GM21619 (cell line): ENCODE measurements at regions not wholly inside any gene's neighbourhood (a gene's known extent, or its start where the extent isn't known, plus 50 kb on each side); places are given as distances from the start of the nearest gene placed in this dataset.

Experiments used
- ATAC-seq: cut with Tn5 transposase; IDR thresholded peaks from one replicate; pipeline ENCODE4 v1.9.1; 2021; ENCODE audit not compliant: unreplicated experiment

DNA sequence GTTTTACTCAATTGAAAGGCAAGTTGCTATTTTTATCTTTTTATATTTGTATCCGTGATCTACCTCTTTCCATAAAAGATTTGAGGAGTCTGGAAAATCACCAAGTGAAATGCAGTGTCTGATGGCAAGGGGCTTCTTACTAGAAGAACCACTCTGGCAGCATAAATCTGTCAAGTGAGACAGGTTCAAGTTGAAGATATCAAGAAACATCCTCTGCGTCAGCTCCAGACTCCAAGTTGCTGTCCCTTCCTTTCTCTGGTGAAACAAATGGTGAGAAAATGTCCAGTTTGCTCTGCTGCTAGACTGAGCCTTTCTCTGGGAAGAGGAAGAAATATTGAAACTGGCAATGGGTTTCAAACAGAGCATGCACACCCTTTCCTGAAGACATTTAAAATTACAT, 411.2 kb downstream of the PLPP3 start:
- no peak for ATAC-seq

DNA sequence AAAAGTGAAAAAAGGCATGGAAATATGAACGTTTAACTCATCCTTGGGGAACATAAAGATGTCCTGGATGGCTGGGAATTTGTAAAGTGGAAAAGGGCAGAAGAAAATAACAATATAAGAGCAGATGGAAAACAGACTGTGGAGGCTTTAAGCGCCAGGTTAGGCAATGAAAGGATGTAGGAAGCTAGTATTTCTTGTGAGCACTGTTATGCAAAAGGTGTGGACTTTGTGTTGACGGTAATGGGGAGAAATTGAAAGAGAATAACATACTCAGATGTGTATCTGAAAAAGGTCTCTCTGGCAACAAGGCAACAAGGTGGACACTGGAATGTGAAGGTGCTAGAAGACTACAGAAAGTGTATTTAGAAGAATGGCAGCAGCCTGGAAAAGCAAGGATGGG, 411.8 kb downstream of the PLPP3 start:
- no peak for ATAC-seq

DNA sequence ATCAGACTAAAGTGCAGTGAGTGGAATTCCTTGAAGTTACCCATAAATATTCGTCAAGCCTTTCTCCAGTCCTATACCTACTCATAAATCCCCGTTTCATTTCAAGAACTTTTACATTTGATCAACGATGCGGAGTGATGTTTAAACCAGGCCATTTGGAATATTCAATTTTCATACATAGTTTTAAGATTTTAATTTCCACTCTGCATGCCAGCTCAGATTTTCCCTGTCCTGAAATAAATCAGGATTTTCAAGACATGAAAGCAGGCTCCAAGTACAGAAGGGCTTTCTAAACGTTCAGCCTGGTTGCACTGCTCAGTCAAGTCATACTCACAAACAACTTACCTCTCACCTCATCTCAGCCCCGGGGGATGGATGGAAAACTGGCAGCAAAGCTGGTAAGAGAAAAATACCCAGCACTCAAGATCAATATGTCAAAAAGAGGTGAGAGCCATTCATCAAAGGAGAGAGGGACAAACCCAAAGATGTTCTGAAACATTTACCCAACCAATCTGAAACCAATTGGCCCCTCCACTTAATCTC, 418.5 kb downstream of the PLPP3 start:
- ATAC-seq = no peak

DNA sequence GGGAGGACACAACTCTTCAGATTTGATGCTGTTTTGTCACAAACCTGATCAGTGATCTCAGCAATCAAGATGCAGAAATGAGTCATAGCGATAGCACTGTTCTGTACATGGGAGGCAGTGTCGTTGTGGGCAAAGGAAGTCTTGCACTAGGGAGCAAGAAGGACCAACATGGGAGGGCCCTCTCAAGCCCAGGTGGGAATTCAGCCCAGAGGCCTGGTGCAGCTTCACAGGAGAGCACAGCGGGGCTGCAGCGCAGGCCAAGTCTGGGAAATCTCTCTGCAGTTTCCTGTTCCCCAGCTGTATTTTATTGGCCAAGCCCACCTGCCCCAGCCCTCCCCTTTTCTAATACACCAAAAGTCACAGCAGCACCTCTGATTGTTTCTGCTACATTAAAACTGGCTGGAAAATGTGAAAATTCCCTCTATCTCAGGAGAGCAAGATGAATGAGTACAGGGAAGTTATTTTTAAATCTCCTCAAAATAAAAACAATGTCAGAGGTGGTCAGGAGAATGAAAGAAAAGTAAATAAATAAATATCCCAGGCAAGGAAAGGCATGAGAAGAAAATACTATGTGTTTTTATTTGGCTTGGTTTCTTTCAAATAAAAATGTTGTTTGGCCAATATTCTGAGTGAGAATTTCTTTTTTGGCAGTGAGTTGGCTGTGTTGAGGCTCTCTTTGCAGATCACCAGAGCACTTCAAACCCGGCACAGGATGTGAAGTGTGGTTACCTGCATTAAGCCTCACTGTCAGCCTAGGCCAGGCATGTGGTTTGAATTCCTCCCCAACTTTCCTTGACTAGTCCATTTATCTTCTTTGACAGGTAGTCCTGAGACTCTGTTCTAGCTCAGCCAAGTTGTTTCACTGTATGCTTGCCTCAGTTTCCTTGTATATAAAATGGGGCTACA, 422.1 kb downstream of the PLPP3 start:
- ATAC-seq = no peak

DNA sequence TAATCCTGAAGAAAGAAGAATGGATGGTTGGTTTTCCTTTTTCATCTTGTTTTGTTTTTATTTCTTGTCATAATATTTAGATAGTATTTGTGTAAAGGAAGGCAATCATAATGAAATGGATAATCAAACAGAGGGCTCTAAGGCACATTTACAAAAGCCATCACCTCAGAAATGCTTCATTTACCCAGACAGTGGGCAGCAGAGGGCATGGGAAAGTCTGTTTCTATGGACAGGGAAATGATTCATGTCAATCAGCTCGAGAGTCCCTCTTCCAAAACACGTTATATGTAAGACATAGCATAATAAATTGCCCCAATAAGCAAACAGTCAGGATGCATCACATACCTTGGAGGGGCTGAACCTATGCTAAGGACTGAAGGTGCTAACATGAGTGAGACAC, 426.1 kb downstream of the PLPP3 start:
- ATAC-seq = no peak

DNA sequence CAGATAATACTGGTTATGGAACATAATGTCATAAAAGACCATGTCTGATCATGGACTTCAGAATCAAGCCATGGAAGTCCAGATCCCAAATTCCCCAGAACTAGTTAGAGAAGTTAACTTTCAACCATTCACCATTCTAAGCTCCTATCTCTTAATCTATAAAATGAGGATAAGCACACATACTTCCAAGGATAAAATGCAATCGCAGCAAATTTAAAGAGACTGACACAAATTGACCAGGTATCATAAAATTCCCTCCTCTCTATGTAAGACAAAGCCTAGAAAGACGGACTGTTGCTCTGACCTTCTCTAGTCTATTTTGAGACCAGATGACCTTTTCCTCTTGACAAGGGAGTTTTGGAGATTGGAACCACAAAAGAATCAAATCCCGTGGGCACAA, 426.7 kb downstream of the PLPP3 start:
- no peak for ATAC-seq

DNA sequence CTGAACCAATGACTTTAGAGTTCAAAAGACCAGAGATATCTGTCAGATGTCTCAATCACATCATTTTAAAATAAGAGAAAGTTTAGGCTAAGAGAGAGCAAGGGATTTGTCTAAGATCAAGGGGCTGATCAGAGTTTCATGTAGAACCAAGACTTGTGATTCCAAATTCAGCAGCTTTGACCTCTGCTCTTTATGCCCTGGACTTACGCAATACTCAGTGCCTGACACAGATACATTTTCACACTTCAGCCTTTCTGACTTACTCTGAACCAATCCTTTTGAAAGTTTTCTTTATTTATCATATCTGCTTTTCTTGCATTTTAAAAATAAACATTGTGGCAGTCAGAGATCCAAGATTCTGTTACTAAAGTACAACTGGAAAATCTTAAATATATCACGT, 428.0 kb downstream of the PLPP3 start:
- no peak for ATAC-seq

DNA sequence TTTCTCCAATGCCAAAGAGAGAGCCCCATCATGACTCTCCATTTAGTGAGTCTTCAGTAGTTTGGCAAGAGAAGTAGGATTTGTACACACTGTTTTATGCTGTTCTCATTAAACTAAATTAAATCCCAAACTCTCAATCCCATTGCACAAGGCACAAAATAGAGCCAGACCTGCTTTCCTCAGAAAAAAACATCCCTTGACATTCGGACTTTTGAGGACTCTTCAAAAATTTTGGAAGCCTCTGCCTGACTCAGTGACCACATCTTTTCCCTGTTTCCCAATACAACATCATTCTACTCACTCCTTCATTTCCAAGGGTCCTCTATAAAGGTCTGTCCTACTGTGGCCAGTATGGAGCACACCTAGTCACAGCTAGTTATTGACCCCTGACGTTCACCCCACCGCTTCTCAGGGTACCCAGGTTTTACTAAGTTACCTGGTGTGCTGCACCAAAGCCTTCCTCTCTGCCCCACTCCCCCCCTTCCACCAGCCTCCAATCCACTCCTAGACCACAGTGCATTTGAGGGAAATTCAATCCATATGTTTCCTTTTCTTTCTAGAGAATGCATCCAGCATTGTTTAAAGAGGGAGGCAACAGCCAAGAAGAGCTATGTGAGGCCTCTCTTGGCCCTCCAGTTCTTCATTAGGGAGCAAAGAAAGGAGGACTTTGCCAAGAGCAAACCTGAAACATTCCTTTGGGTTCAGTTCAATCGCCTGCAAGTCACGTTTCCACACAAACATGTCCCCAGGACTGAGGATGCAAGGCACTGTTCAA, 428.7 kb downstream of the PLPP3 start:
- no peak for ATAC-seq

DNA sequence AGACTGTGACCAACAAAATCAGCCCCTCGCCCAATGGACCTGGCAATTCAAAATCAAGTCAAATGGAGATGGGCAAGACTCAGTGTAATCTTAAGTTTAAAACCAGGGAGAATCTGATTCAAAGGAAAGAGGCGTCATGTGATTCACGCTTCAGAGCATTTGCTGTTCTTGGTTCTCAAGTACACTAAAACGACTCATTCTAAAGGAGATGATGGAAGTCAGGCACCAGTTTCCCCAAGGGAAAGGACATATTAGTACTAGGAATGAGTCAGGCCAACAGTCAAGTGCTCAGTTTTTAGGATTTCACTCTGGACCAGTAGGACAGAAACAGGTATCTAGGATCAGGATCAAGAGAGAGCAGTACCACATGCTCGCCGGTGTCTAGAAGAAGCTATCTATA, 429.6 kb downstream of the PLPP3 start:
- no peak for ATAC-seq

DNA sequence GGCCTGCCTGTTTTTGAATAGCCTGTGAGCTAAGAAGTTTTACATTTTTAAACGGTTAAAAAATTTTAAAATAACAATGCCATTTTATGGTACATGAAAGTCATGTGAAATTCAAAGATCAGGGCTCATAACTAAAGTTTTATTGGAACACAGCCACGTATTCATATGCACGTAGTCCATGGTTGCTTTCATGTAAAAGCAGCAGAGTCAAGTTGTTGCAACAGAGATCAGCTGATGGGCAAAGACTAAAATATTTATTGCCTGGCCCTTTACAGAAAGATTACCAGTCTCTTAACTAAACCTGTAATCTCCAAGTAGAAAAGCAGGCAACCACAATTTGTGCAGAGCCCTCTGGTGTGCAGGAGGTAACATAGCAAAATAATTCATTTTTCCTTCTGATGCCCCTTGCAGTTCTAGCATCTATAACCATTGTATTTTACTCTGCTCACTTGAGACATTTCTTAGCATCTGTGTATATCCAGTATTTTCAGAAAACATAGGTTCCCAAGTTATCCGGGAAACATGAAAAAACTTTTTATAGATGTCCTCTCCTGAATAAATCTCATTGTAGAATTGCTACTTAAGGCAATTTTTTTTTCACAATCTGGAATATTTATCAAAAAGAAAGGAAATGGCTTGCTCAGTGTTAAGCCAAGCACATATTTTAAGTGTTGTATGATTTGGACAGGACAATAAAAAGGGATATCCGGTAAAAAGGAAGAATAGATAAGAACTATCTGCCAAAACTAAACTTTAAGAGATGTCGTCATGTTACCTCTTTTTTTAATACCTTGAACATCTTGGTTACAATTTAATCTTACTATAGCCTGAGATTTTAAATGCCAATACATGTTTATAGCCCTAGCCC, 430.8 kb downstream of the PLPP3 start:
- no peak for ATAC-seq

DNA sequence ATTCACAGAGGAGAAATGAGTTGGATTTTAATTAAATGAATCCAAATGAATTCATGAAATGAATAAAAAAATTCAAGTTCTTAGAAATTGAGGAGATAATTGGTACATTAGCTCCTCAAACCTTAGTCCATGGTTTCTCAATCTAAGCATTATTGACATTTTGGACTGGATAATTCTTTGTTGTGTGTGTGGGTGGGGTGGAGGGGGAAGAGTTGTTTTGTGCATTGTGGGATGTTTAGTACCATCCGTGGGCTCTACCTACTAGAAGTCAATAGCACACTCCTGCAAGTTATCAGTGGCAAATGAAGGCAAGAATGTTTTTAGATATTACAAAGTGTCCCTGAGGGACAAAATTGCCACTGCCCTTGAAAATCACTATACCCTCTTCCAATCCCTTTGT, 431.9 kb downstream of the PLPP3 start:
- ATAC-seq = no peak

DNA sequence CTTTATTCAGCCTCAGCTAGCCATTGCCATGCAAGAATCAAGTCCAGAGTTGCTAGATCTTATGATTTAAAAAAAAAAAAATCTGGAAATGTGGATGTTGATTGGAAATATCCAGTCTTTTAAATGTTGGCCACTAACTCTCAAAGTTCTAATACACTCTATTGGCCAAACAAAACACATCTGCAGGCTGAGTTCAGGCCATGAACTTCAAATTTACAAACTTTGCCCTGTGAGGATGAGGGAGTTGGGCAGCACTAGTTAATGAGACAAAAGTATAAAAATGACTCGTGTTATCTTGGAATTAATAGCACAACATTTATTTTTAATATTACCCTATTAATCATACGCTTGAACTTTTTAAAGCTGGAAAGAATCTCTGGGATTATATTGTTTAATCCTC, 432.3 kb downstream of the PLPP3 start:
- no peak for ATAC-seq

DNA sequence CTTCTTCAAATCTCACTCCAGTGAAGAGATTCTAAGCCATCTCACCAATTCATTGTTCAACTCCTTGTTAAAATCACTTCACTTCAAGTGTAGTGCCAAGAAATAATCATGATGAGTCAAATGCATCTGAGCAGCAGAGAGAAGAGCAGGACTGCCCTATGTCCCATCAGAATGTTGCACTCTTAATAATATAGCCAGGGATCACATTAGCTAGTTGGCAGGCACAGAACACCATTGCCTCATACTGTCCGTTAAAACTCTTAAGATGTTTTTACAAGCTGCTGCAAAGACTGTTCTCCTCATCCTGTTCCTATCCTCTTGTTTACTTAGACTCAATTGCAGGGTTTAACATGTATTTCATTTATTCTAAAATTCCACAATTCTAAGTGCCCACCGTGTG, 432.9 kb downstream of the PLPP3 start:
- ATAC-seq = no peak

DNA sequence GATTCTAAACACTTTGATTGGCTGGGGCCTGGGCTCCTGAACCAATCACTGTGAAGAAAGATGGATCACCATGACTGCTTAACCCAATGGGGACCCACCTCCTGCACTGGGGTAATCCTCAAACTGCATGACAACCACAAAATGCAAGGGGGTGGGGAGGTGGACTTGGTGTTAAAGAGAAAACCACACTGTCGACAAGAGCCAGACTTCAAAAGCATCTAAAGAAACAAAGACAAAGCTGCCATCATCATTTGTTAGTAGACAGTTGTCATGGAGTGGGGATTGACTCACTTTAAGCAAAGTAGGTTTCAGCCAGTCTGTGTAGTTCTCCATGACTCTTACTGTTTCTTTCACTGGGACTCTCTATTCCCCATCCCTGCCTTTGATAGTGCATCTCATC, 433.8 kb downstream of the PLPP3 start:
- no peak for ATAC-seq

DNA sequence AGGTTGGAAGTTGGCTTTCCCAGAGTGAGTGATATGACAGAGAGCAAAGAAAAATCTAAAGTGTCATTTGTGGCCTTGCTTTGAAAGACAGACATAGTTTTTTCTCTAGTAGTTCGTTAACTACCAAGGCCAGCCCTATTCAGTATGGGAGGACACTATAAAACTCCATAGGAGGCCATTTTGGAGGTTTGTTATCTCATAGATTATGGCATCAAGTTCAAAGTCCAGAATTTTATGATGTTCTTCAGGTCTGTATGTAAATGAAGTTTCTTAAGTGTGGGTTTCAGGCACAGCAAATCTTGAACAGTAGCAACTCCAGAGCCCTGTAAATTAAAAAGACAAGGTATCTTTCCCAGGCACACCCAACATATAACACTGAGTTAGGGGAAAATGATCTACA, 437.1 kb downstream of the PLPP3 start:
- no peak for ATAC-seq

DNA sequence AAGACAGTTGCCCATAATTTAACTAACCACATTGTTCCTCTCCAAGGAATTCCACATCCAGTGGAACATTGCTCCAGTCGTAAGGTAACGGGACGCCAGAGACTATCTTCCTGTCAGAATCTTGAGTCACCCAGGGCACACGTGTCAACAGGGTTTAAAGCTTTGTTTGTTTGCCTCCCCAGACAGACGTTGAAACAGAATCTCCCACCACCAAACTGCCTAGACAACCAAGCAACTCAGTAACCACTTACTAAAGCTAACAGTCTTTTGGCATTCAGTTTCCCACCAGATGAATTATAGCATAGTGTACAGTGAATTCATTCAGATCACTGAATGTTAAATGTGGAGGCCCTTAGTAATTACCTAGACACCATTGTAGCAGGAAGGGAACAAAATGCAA, 439.5 kb downstream of the PLPP3 start:
- ATAC-seq = no peak

DNA sequence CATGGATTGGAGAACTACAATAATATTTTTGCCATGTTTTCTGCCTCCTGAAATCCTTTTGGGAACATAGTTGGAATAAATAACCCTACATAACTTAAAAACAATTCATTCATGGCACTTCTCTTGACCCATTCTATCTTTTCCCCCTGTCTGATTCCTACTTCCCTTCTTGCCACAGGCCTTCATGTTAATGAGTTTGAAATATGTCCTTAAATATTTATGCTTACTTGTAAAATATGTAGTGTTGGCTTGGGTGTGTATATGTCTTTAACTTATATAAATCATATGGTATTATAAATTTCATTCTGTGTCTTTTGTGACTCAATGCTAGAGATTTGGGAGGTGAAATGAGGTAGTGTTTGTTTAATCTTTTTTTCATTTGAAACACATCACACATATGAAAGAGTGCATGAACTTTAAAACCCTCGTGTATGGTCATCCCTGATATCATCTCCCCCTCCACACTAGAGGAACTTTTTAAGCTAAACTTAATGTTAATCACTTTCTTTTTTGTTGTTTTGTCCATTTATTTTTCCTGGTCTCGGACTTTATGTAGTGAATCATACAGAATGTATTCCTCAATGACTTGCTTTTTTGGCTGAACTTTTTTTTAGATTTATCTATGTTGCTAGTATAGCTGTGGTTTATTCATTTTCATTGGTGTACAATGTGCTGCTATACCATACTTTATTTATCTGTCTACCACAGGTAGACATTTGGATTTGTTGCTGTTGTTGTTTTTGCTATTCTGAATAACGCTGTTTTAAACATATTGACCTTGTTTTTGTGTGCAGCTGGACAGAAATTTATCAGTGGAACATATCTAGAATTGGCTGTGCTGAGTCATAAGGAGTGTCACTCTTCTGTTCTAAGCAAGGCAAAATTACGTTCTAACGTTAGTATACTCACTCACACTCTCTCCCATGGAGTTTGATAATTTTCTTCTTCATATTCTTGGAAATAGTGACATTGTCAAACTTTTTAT, 441.6 kb downstream of the PLPP3 start:
- ATAC-seq = no peak

DNA sequence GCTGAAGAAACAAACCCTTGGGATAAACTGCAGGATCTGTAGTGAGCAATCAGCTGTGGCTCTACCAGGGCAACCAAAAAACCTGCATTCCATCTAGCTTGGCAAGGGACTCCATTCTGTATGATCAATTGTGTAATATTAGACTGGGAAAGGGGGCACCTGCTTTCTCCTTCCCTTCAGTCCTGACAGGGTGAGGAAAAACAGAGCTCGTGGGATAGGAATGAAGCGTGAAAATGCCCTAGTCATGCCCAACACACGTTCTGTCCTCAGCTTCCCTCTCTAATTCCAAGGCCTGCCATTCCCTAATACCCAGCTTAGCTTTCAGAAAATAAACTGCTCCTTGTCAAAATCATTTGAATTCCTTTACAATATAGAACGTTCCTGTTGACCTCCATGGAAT, 442.3 kb downstream of the PLPP3 start:
- ATAC-seq = no peak

DNA sequence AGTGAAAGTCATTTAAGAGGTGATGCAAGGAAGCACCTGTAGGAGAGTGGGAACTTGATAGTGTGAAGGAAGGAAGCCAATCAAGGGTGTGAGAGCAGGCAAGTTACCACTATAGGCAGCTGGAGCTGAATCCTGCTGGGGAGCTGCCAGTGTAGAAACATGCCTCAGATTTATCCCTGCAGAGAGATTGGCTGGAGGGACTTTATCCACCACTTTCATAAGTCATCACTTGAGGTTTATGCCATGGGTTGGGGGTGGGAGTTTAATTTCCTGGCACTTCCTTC, 443.6 kb downstream of the PLPP3 start:
- ATAC-seq = no peak
